Coronary artery (tissue), 2 donors: ENCODE measurements at regions not wholly inside any gene's neighbourhood (a gene's known extent, or its start where the extent isn't known, plus 50 kb on each side); places are given as distances from the start of the nearest gene placed in this dataset.

Experiments used
- DNase-seq: peaks from one replicate; pipeline ENCODE4 v3.0.0-alpha.2; 2017; ENCODE audit warnings: low spot score
- H3K27ac ChIP-seq, 2 donors: fragments of 200-600 bp; sonication (generic); one replicate each; pipeline ENCODE4 v1.5.1; 2016 to 2019
- H3K4me3 ChIP-seq: fragments of 200-600 bp; sonication (generic); 2 replicates; pipeline ENCODE4 v1.5.1; 2016; ENCODE audit warnings: mild to moderate bottlenecking, moderate library complexity
- TF ChIP-seq, protein P1 (sequence below): fragments of 200-600 bp; sonication (generic); IDR thresholded peaks from one replicate; pipeline ENCODE4 v1.5.1; 2019; ENCODE audit warnings: antibody characterized with exemption

GRCh38 chr3:99503350-99503749, 135.0 kb upstream of the COL8A1 start:
- H3K4me3 ChIP-seq = no peak overlapping the region
- H3K27ac ChIP-seq = peak overlapping the region; percentile 61 to 80
- DNase-seq = no peak
- TF ChIP-seq, protein P1, sequence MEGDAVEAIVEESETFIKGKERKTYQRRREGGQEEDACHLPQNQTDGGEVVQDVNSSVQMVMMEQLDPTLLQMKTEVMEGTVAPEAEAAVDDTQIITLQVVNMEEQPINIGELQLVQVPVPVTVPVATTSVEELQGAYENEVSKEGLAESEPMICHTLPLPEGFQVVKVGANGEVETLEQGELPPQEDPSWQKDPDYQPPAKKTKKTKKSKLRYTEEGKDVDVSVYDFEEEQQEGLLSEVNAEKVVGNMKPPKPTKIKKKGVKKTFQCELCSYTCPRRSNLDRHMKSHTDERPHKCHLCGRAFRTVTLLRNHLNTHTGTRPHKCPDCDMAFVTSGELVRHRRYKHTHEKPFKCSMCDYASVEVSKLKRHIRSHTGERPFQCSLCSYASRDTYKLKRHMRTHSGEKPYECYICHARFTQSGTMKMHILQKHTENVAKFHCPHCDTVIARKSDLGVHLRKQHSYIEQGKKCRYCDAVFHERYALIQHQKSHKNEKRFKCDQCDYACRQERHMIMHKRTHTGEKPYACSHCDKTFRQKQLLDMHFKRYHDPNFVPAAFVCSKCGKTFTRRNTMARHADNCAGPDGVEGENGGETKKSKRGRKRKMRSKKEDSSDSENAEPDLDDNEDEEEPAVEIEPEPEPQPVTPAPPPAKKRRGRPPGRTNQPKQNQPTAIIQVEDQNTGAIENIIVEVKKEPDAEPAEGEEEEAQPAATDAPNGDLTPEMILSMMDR = no peak

GRCh38 chr3:99502871-99503270, 135.5 kb upstream of the COL8A1 start:
- Histone ChIP-seq H3K4me3 (no peak overlapping the region), H3K27ac (peak overlapping the region; percentile 61 to 80)
- TF ChIP-seq, protein P1 = no peak
- no peak for DNase-seq

GRCh38 chr3:99500485-99500884, 137.9 kb upstream of the COL8A1 start:
- Histone ChIP-seq H3K27ac (peak overlapping the region; percentile 45 to 84), H3K4me3 (peak overlapping the region; percentile 39)
- TF ChIP-seq, protein P1 = no peak
- no peak for DNase-seq

- H3K4me3 ChIP-seq = peak overlapping the region; percentile 39
- TF ChIP-seq, protein P1 = peak; percentile 50
- peak overlapping the region; percentile 44 to 84 for H3K27ac ChIP-seq
- no peak for DNase-seq
These were observed 138.9 kb upstream of the COL8A1 start for GRCh38 chr3:99499235-99500158.

DNA sequence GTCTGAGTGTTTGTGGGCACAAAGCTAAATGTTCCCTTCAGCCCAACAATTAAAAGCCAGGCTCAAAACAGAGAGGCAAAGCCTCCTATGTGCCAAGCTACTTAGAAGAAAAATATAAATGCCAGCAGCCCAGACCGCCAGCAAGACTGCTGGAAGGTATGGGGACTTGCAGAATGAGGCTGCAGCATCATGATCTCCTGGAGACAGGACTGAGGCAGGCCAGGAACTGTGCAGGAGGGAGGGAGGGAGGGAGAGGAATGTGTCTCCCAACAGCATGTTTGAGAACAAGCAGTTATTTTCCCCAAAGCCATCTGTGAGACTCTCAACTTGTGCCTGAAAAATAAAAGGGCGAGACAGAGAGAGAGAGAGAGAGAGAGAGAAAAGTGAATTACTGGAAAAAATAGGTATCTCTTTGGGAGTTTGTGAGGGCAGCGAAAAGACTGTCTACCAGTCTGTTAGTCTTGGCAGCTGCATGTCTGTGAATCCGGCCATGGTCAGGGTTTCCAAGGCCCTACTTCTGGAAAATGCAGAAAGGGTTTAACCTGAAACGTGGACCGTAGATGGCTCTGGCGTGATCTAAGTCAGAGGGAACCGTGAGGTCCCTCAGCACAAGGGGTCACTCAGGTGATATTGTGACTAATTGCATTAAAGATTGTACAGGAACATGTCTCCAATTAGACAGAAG, 139.7 kb upstream of the COL8A1 start:
- Histone ChIP-seq H3K27ac (peak overlapping the region; percentile 53 to 84), H3K4me3 (no peak overlapping the region)
- TF ChIP-seq, protein P1 = no peak
- no peak for DNase-seq

DNA sequence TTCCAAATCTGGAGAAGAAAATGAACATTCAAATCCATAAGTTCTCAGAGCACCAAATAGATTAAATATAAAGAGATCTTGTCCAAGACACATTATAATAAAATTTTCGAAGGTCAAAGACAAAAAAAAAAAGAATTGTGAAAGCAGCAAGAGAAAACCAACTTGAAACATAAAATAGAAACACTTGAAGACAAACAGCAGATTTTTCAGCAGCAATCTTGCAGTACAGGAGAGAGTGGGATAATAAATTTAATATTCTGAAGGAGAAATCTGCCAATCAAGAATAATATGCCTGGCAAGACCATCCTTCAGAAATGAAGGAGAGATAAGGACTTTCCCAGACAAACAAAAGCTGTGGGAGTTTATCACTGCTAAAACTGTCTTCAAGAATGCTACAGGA, 150.5 kb upstream of the COL8A1 start:
- TF ChIP-seq, protein P1 = no peak
- Histone ChIP-seq H3K4me3 (no peak overlapping the region), H3K27ac (no peak overlapping the region)
- DNase-seq = no peak
